ENCODE measurements at regions not wholly inside any gene's neighbourhood (a gene's known extent, or its start where the extent isn't known, plus 50 kb on each side); places are given as distances from the start of the nearest gene placed in this dataset.

DNA sequence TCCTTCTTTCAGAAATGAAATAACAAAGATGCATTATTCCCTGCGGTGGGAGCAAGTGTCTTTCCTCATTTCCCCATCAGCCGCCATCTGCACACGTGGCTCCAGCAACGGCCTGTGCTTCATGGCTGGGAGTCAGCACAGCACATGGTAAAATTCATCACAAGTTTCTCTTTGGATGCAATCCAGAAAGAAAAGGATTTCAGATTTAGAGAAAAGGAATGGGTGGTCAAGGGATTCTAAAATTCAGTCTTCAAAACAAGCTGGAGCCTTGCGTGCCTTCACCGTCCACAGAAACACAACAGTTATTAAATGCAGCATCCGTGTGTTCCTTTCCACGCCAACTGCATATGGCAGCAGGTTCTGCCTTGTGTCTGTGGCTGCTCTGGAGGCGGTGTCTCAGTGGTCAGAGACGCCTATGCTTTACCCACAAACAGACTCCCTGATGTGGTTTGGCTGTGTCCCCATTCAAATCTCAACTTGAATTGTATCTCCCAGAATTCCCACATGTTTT is 107.6 kb downstream of the THBS2 start:
- DNase-seq (ENCODE audit: low read depth) = no peak
- TF ChIP-seq, protein P1, sequence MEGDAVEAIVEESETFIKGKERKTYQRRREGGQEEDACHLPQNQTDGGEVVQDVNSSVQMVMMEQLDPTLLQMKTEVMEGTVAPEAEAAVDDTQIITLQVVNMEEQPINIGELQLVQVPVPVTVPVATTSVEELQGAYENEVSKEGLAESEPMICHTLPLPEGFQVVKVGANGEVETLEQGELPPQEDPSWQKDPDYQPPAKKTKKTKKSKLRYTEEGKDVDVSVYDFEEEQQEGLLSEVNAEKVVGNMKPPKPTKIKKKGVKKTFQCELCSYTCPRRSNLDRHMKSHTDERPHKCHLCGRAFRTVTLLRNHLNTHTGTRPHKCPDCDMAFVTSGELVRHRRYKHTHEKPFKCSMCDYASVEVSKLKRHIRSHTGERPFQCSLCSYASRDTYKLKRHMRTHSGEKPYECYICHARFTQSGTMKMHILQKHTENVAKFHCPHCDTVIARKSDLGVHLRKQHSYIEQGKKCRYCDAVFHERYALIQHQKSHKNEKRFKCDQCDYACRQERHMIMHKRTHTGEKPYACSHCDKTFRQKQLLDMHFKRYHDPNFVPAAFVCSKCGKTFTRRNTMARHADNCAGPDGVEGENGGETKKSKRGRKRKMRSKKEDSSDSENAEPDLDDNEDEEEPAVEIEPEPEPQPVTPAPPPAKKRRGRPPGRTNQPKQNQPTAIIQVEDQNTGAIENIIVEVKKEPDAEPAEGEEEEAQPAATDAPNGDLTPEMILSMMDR (IDR thresholded peaks at IDR 0.05; ENCODE audit: insufficient read depth, low read depth, low read length, missing control alignments) = no peak
- H3K4me3 ChIP-seq (ENCODE audit: low read length) = no peak overlapping the region

DNA sequence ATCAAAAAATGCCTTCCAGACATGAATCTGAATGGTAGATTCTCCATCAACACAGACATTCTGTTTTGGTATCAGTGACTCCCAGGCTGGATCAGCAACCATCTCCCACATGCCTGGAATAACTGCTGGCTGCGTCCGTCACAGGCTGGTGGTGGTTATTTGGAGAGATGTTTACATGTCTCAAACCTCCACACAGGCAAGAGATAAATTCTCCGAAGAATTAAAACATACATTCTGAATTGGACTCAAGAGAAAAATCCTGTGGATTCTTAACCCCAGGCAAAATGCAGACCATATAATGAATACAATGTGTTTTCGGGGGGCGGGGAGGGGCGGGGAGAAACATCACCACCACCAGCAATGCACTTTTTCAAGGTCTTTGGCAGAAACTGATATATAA is 108.2 kb downstream of the THBS2 start:
- H3K4me3 ChIP-seq (ENCODE audit: low read length) = no peak overlapping the region
- TF ChIP-seq, protein P1 (IDR thresholded peaks at IDR 0.05; ENCODE audit: insufficient read depth, low read depth, low read length, missing control alignments) = no peak
- DNase-seq (ENCODE audit: low read depth) = no peak

GRCh38 chr6:169144356-169144755 is 109.3 kb downstream of the THBS2 start:
- TF ChIP-seq, protein P1 (IDR thresholded peaks at IDR 0.05; ENCODE audit: insufficient read depth, low read depth, low read length, missing control alignments) = no peak
- no peak for DNase-seq (ENCODE audit: low read depth)
- H3K4me3 ChIP-seq (ENCODE audit: low read length) = no peak overlapping the region

GRCh38 chr6:169142538-169142844 is 111.2 kb downstream of the THBS2 start:
- DNase-seq (ENCODE audit: low read depth) = no peak
- H3K4me3 ChIP-seq (ENCODE audit: low read length) = no peak overlapping the region
- TF ChIP-seq, protein P1 (IDR thresholded peaks at IDR 0.05; ENCODE audit: insufficient read depth, low read depth, low read length, missing control alignments) = no peak

DNA sequence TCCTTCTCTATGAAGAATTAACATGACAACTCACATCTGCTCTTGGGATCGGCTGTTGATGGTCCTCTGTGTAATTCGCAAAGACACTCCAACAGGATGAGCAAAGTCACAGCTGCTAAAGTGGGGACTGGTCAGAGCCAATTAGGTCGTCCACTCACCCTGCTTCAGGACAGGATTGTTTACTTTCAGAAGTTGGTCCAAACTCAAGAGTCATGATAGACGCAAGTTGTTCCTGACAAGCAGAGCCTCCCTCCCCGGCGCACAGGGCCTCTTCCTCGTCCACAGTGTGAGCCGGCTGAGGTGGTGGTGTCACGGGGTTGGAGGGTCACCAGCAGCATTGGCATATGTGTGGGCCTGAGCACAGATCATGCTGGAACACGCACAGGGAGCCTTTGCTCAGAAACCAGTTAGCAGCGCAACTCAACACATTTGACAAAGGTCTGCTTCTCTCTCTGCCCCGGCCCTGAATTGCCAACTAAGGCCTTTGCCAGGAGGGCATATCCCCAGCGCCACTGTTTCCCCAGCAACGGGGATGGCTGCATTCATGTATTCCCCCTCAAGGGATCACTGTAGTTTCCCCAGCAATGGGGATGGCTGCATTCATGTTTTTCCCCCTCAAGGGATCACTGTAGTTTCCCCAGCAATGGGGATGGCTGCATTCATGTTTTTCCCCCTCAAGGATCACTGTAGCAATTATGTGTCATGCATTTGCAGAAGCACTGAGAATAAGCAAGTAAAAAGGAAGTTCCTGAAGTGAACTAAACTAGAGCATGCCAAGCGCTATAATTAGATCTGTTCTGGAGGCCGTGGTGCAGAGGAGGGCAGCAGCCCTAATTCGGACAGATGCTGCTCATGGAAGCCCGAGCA is 111.7 kb downstream of the THBS2 start:
- no peak for DNase-seq (ENCODE audit: low read depth)
- TF ChIP-seq, protein P1 (IDR thresholded peaks at IDR 0.05; ENCODE audit: insufficient read depth, low read depth, low read length, missing control alignments) = no peak
- no peak overlapping the region for H3K4me3 ChIP-seq (ENCODE audit: low read length)

- DNase-seq (ENCODE audit: low read depth) = no peak
- no peak overlapping the region for H3K4me3 ChIP-seq (ENCODE audit: low read length)
- TF ChIP-seq, protein P1 (IDR thresholded peaks at IDR 0.05; ENCODE audit: insufficient read depth, low read depth, low read length, missing control alignments) = no peak
Observed at GRCh38 chr6:169140986-169141495, 112.6 kb downstream of the THBS2 start.

Measured in epithelial cell of esophagus (primary cell).